H1 (cell line): ENCODE measurements at regions not wholly inside any gene's neighbourhood (a gene's known extent, or its start where the extent isn't known, plus 50 kb on each side); places are given as distances from the start of the nearest gene placed in this dataset.

Source experiments
- CBX8 ChIP-seq: fragments of 300-800, 300-1000 bp; sonication (generic); IDR thresholded peaks from 2 replicates; pipeline ENCODE4 v1.7.1; 2016; ENCODE audit warnings: low read depth, low read length, borderline replicate concordance
- CEBPB ChIP-seq: IDR thresholded peaks from 2 replicates; pipeline ENCODE4 v1.6.1; 2012; ENCODE audit warnings: low read depth, low read length
- SRF ChIP-seq: IDR thresholded peaks from 2 replicates; pipeline ENCODE4 v1.6.1; 2011; ENCODE audit warnings: mild to moderate bottlenecking, low read depth, low read length, moderate library complexity

- no peak for TF ChIP-seq SRF
- TF ChIP-seq CBX8, result no peak
- TF ChIP-seq CEBPB, result no peak
These were observed 456.6 kb upstream of the TMPO start (continued) for GRCh38 chr12:98058838-98059237.
